ENCODE measurements at regions not wholly inside any gene's neighbourhood (a gene's known extent, or its start where the extent isn't known, plus 50 kb on each side); places are given as distances from the start of the nearest gene placed in this dataset.

- DNase-seq: no peak
- intact Hi-C loops (cut with micrococcal nuclease): loop anchor here (5.0 kb wide), 1 partner anchor 39 kb away; no protein-coding TSS in a partner anchor
- Mint-ChIP-seq H3K4me1 (peaks cover 48 to 71% (median 58%) of the 10 kb centered on the region in 4 donors), H3K9me3 (no peaks in the 10 kb centered on the region), H3K27me3 (no peaks in the 10 kb centered on the region), H3K36me3 (peaks cover 21 to 32% of the 10 kb centered on the region in 2 donors), H3K27ac (peak overlapping the region; percentile 71 to 95 (median 89)), H3K4me3 (peak overlapping the region; percentile 38 to 79 (median 63))
- POLR2A ChIA-PET (ENCODE audit: partially characterized antibody): interaction anchor here (0.7 to 2.6 kb wide), 4 partner anchors 9 to 66 kb away, joined by 3 to 15 read pairs (median 6); no protein-coding TSS in a partner anchor
- Histone ChIP-seq H3K27me3 (ENCODE audit: insufficient read depth, low read length) (no peaks in the 10 kb centered on the region), H3K4me3 (ENCODE audit: low read length in 2 of 2) (no peak overlapping the region), H3K4me1 (ENCODE audit: insufficient read depth, low read length) (peaks cover 61% of the 10 kb centered on the region), H3K9me3 (ENCODE audit: control insufficient read depth in 1 of 2, low read length in 2 of 2) (no peaks in the 10 kb centered on the region), H3K36me3 (ENCODE audit: insufficient read depth, low read length) (peaks cover 23% of the 10 kb centered on the region), H3K27ac (ENCODE audit: low read depth, low read length) (peak overlapping the region; percentile 48)
- CTCF ChIA-PET (ENCODE audit: partially characterized antibody): interaction anchor here (1.3 to 1.6 kb wide), 3 partner anchors 15 to 126 kb away, joined by 3 to 7 read pairs (median 3); no protein-coding TSS in a partner anchor
These were observed 52.6 kb downstream of the TCF20 start for GRCh38 chr22:42217752-42218280.

GRCh38 chr22:42217019-42217751, 53.3 kb downstream of the TCF20 start:
- Histone ChIP-seq H3K9me3 (ENCODE audit: control insufficient read depth in 1 of 2, low read length in 2 of 2) (no peaks in the 10 kb centered on the region), H3K4me1 (ENCODE audit: insufficient read depth, low read length) (peaks cover 55% of the 10 kb centered on the region), H3K27ac (ENCODE audit: low read depth, low read length) (peak overlapping the region; percentile 48), H3K36me3 (ENCODE audit: insufficient read depth, low read length) (peaks cover 30% of the 10 kb centered on the region), H3K27me3 (ENCODE audit: insufficient read depth, low read length) (no peaks in the 10 kb centered on the region), H3K4me3 (ENCODE audit: low read length in 2 of 2) (no peak overlapping the region)
- POLR2A ChIA-PET (ENCODE audit: partially characterized antibody): interaction anchor here (0.7 to 2.6 kb wide), 5 partner anchors 9 to 67 kb away, joined by 3 to 15 read pairs (median 3); no protein-coding TSS in a partner anchor
- no peaks in the 10 kb centered on the region for H3K27me3 Mint-ChIP-seq
- H3K27ac Mint-ChIP-seq: peak overlapping the region; percentile 71 to 95 (median 89)
- DNase-seq: peak in 1 of 5 donors; percentile 6
- H3K4me3 Mint-ChIP-seq: peak overlapping the region; percentile 29 to 79 (median 63)
- CTCF ChIA-PET (ENCODE audit: partially characterized antibody): interaction anchor here (1.3 to 1.6 kb wide), 2 partner anchors 20 to 126 kb away, joined by 3 read pairs; no protein-coding TSS in a partner anchor
- peaks cover 27 to 39% of the 10 kb centered on the region in 2 donors for H3K36me3 Mint-ChIP-seq
- intact Hi-C loops (cut with micrococcal nuclease): loop anchor here (5.0 kb wide), 1 partner anchor 40 kb away; no protein-coding TSS in a partner anchor
- H3K9me3 Mint-ChIP-seq: no peaks in the 10 kb centered on the region
- H3K4me1 Mint-ChIP-seq: peaks cover 44 to 65% (median 53%) of the 10 kb centered on the region in 4 donors

GRCh38 chr22:42214633-42215415, 55.6 kb downstream of the TCF20 start:
- intact Hi-C loops (cut with micrococcal nuclease): loop anchor here (5.0 kb wide), 1 partner anchor 42 kb away; no protein-coding TSS in a partner anchor
- Mint-ChIP-seq H3K36me3 (peaks cover 47 to 60% of the 10 kb centered on the region in 2 donors), H3K27ac (peak overlapping the region in 6 of 7 donors; percentile 13 to 74 (median 50)), H3K4me3 (no peak overlapping the region), H3K9me3 (no peaks in the 10 kb centered on the region), H3K4me1 (peaks cover 40 to 65% (median 49%) of the 10 kb centered on the region in 4 donors), H3K27me3 (no peaks in the 10 kb centered on the region)
- CTCF ChIA-PET (ENCODE audit: partially characterized antibody): no interaction called here
- POLR2A ChIA-PET (ENCODE audit: partially characterized antibody): interaction anchor here (0.6 kb wide), 1 partner anchor 106 kb away, joined by 3 read pairs; no protein-coding TSS in a partner anchor
- no peaks in the 10 kb centered on the region for H3K9me3 ChIP-seq (ENCODE audit: control insufficient read depth in 1 of 2, low read length in 2 of 2)
- no peaks in the 10 kb centered on the region for H3K27me3 ChIP-seq (ENCODE audit: insufficient read depth, low read length)
- H3K4me1 ChIP-seq (ENCODE audit: insufficient read depth, low read length): peaks cover 44% of the 10 kb centered on the region
- DNase-seq: no peak
- H3K4me3 ChIP-seq (ENCODE audit: low read length in 2 of 2): no peak overlapping the region
- peaks cover 49% of the 10 kb centered on the region for H3K36me3 ChIP-seq (ENCODE audit: insufficient read depth, low read length)
- no peak overlapping the region for H3K27ac ChIP-seq (ENCODE audit: low read depth, low read length)

GRCh38 chr22:42208362-42208761, 62.1 kb downstream of the TCF20 start:
- no peaks in the 10 kb centered on the region for H3K9me3 Mint-ChIP-seq
- ChIA-PET POLR2A (ENCODE audit: partially characterized antibody) (interaction anchor here (0.7 to 1.7 kb wide), 3 partner anchors 8 to 160 kb away, joined by 3 to 9 read pairs (median 3); no protein-coding TSS in a partner anchor), CTCF (ENCODE audit: partially characterized antibody) (interaction anchor here (1.2 kb wide), 1 partner anchor 237 kb away, joined by 3 read pairs; no protein-coding TSS in a partner anchor)
- intact Hi-C loops (cut with micrococcal nuclease): no loop called here
- H3K27ac ChIP-seq (ENCODE audit: low read depth, low read length): peak overlapping the region; percentile 34
- no peaks in the 10 kb centered on the region for H3K27me3 ChIP-seq (ENCODE audit: insufficient read depth, low read length)
- peaks cover 53 to 65% of the 10 kb centered on the region in 2 donors for H3K36me3 Mint-ChIP-seq
- peak in 4 of 5 donors; percentile 18 to 40 (median 28) for DNase-seq
- no peaks in the 10 kb centered on the region for H3K9me3 ChIP-seq (ENCODE audit: control insufficient read depth in 1 of 2, low read length in 2 of 2)
- peaks cover 35% of the 10 kb centered on the region for H3K36me3 ChIP-seq (ENCODE audit: insufficient read depth, low read length)
- peaks cover 43 to 82% (median 60%) of the 10 kb centered on the region in 4 donors for H3K4me1 Mint-ChIP-seq
- H3K4me3 ChIP-seq (ENCODE audit: low read length in 2 of 2): no peak overlapping the region
- peak overlapping the region; percentile 58 to 96 (median 82) for H3K27ac Mint-ChIP-seq
- no peaks in the 10 kb centered on the region for H3K27me3 Mint-ChIP-seq
- H3K4me3 Mint-ChIP-seq: peak overlapping the region in 7 of 8 donors; percentile 22 to 80 (median 65)
- H3K4me1 ChIP-seq (ENCODE audit: insufficient read depth, low read length): peaks cover 57% of the 10 kb centered on the region

- peaks cover 61% of the 10 kb centered on the region for H3K4me1 ChIP-seq (ENCODE audit: insufficient read depth, low read length)
- peak overlapping the region; percentile 34 for H3K27ac ChIP-seq (ENCODE audit: low read depth, low read length)
- H3K36me3 ChIP-seq (ENCODE audit: insufficient read depth, low read length): peaks cover 30% of the 10 kb centered on the region
- Mint-ChIP-seq H3K4me3 (peak overlapping the region; percentile 22 to 80 (median 62)), H3K36me3 (peaks cover 48 to 60% of the 10 kb centered on the region in 2 donors), H3K4me1 (peaks cover 47 to 82% (median 64%) of the 10 kb centered on the region in 4 donors), H3K27me3 (no peaks in the 10 kb centered on the region), H3K9me3 (no peaks in the 10 kb centered on the region), H3K27ac (peak overlapping the region; percentile 58 to 96 (median 82))
- no peaks in the 10 kb centered on the region for H3K27me3 ChIP-seq (ENCODE audit: insufficient read depth, low read length)
- intact Hi-C loops (cut with micrococcal nuclease): no loop called here
- CTCF ChIA-PET (ENCODE audit: partially characterized antibody): interaction anchor here (1.2 kb wide), 1 partner anchor 237 kb away, joined by 3 read pairs; no protein-coding TSS in a partner anchor
- no peak for DNase-seq
- H3K4me3 ChIP-seq (ENCODE audit: low read length in 2 of 2): no peak overlapping the region
- POLR2A ChIA-PET (ENCODE audit: partially characterized antibody): interaction anchor here (0.7 to 1.7 kb wide), 3 partner anchors 9 to 160 kb away, joined by 3 to 9 read pairs (median 3); no protein-coding TSS in a partner anchor
- no peaks in the 10 kb centered on the region for H3K9me3 ChIP-seq (ENCODE audit: control insufficient read depth in 1 of 2, low read length in 2 of 2)
These were observed 62.5 kb downstream of the TCF20 start for GRCh38 chr22:42207918-42208317.

- intact Hi-C loops (cut with micrococcal nuclease): loop anchor here (2.0 kb wide), 1 partner anchor 65 kb away; no protein-coding TSS in a partner anchor
- H3K9me3 Mint-ChIP-seq: no peaks in the 10 kb centered on the region
- H3K27ac Mint-ChIP-seq: peak overlapping the region; percentile 63 to 93 (median 87)
- H3K4me3 ChIP-seq (ENCODE audit: low read length in 2 of 2): no peak overlapping the region
- H3K4me1 ChIP-seq (ENCODE audit: insufficient read depth, low read length): peaks cover 69% of the 10 kb centered on the region
- CTCF ChIA-PET (ENCODE audit: partially characterized antibody): no interaction called here
- H3K36me3 ChIP-seq (ENCODE audit: insufficient read depth, low read length): peaks cover 4% of the 10 kb centered on the region
- H3K9me3 ChIP-seq (ENCODE audit: control insufficient read depth in 1 of 2, low read length in 2 of 2): no peaks in the 10 kb centered on the region
- POLR2A ChIA-PET (ENCODE audit: partially characterized antibody): no interaction called here
- H3K27me3 ChIP-seq (ENCODE audit: insufficient read depth, low read length): no peaks in the 10 kb centered on the region
- peak overlapping the region; percentile 42 for H3K27ac ChIP-seq (ENCODE audit: low read depth, low read length)
- peaks cover 32 to 36% of the 10 kb centered on the region in 2 donors for H3K36me3 Mint-ChIP-seq
- H3K4me1 Mint-ChIP-seq: peaks cover 52 to 88% (median 68%) of the 10 kb centered on the region in 4 donors
- no peak for DNase-seq
- no peaks in the 10 kb centered on the region for H3K27me3 Mint-ChIP-seq
- peak overlapping the region in 5 of 8 donors; percentile 2 to 88 (median 68) for H3K4me3 Mint-ChIP-seq
These were observed 66.8 kb downstream of the TCF20 start for GRCh38 chr22:42203609-42204008.

Measured in CD4-positive, alpha-beta memory T cell (primary cell).